ENCODE measurements at regions not wholly inside any gene's neighbourhood (a gene's known extent, or its start where the extent isn't known, plus 50 kb on each side); places are given as distances from the start of the nearest gene placed in this dataset.
A peak's percentile ranks its signal among the peaks of the same experiment; 100 is the strongest.

DNA sequence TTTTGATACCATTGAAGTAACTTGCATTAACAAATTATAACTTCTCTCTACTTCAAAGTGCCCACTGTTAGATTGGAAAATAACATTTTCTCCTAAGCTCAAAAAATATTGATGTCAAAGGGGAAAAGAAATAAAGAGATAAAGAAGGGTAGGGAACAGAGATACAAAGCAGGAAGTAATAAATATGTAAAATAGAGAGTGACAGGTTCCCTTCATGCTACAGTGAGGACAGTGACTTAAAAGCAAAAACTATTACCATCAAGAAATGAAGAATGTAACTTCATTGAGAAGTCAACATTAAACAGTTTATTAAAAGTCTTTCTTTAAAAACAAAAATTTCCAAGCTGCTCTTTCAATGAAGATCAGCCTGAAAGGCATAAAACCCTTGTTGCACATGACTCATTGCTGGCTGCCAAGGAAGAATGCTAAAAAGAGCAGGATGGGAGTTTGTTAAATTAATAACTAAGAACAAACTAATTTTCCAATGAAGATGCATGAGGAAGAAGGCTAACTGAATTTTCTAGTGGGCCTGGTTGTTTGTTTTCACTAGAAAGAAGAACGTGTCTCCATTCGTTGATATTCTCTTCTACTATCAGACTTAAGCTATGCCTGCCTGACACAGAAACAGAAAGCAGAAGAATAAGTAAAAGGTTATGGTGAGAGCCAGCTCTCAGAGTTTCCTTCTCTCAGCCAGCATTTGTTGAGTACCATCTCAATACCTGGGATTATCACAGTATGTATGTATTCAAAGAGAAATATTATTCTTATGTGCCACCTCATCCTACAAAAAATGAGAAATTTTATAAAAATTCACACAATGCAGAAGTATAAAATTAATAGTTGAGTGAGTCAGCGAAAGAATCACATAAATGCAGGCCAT, 197.8 kb upstream of the NREP start:
- in situ Hi-C loops (cut with MboI; ENCODE audit: low pct_unique_long_range_greater_than_20kb, low sequenced_read_pairs) = no loop called here
- DNase-seq = no peak

DNA sequence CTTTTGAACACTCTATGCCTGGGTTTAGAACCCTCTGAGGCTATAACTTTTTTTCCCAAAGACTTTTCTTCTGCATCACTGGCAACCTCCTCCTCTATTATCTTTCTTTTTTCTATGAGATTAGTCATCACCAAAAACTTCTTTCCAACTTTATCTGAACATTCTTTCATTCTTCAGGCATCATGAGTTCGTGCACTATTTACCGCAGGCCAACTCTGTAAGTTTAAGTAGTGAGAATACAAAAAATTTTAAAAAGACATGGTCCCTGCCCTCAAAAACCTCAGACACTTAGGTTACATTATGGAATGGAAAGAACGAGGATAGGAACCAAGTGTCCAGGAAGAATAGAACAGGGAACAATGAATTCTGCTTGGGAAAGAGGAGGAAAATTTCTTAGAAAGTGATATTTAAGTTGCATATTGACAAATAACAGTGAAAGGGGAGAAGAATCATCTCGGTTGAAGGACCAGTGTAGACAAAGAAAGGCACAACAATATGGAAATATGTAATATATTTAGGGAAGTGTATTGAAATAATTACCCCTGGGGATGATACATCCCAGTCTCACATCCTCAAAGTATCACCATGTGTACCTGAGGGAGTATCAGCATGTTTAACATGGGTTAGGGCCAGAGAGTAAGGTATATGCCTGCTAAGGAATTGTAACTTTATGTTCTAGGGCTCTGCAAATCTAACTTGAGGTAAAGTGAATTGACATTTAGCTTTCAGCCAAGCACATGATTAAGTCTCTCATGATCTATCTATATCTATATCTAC, 196.5 kb upstream of the NREP start:
- in situ Hi-C loops (cut with MboI; ENCODE audit: low pct_unique_long_range_greater_than_20kb, low sequenced_read_pairs) = no loop called here
- no peak for DNase-seq

DNA sequence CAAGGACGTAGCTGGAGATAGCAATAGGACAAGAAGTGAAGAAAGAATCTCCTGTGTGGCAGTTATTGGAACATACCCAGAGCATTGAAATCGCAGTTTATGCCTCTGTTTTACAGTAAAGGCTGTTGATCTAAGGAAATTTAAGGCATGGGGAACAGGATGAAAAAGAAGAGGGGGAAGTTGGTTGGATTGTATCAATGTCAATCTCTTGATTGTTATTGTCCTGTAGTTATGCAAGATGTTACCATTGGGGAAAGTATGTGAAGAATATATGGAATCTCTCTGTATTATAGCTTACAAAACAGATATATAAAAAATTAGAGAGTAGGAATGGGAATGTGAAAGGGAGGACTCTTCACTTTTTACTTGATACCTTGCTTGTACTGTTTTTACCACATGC, 195.6 kb upstream of the NREP start:
- in situ Hi-C loops (cut with MboI; ENCODE audit: low pct_unique_long_range_greater_than_20kb, low sequenced_read_pairs) = no loop called here
- DNase-seq = no peak

GRCh38 chr5:111950660-111951059, 193.7 kb upstream of the NREP start:
- no peak for DNase-seq
- in situ Hi-C loops (cut with MboI; ENCODE audit: low pct_unique_long_range_greater_than_20kb, low sequenced_read_pairs) = no loop called here

GRCh38 chr5:111948092-111948841, 191.3 kb upstream of the NREP start:
- in situ Hi-C loops (cut with MboI; ENCODE audit: low pct_unique_long_range_greater_than_20kb, low sequenced_read_pairs) = no loop called here
- DNase-seq = no peak

DNA sequence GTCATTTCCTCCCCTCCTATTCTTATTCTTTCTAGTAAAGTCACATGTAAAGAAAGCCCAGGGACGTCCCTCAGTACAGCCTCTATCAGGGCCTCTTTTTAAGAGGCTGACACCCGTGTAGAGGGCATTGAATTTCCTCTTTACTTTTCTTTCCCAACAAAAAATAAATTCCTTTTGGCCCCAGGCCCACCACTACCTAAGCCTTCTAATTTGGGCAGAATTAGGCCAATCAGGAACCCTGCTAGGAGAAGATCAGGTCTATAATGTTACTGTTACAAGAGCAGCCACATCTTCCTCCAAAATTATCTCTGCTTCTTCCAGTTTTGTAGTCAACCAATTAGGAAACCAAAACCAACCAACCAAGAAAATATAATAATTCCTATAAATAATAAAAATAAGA, 189.6 kb upstream of the NREP start:
- in situ Hi-C loops (cut with MboI; ENCODE audit: low pct_unique_long_range_greater_than_20kb, low sequenced_read_pairs) = no loop called here
- no peak for DNase-seq

GRCh38 chr5:111945535-111945934, 188.5 kb upstream of the NREP start:
- in situ Hi-C loops (cut with MboI; ENCODE audit: low pct_unique_long_range_greater_than_20kb, low sequenced_read_pairs) = no loop called here
- DNase-seq = no peak

- no peak for DNase-seq
- in situ Hi-C loops (cut with MboI; ENCODE audit: low pct_unique_long_range_greater_than_20kb, low sequenced_read_pairs) = no loop called here
Measured at GRCh38 chr5:111942661-111943401, 185.8 kb upstream of the NREP start.

- in situ Hi-C loops (cut with MboI; ENCODE audit: low pct_unique_long_range_greater_than_20kb, low sequenced_read_pairs) = no loop called here
Measured at GRCh38 chr5:111942201-111942600, 185.2 kb upstream of the NREP start.

DNA sequence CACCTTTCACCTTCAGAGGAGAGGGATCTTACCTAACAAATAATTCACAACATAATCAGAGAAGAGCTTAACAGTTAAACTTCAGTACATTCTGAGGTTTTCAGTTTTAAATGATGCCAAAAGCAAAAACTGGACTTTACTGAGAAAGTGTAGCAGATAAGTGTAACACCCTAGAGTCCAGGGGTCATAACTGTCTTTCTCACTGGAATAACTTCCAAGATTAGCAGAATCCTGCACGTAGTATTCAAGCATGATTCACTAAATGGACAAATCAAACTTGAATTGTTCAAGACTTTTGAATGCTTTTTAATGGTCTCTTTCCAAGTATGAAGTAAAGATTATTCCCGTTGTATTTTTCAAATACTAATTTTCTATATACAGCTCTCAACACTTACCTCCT, 180.1 kb upstream of the NREP start:
- no peak for DNase-seq
- in situ Hi-C loops (cut with MboI; ENCODE audit: low pct_unique_long_range_greater_than_20kb, low sequenced_read_pairs) = no loop called here

More at GRCh38 chr5:111942201-111942600, 185.2 kb upstream of the NREP start:
- DNase-seq = no peak

DNA sequence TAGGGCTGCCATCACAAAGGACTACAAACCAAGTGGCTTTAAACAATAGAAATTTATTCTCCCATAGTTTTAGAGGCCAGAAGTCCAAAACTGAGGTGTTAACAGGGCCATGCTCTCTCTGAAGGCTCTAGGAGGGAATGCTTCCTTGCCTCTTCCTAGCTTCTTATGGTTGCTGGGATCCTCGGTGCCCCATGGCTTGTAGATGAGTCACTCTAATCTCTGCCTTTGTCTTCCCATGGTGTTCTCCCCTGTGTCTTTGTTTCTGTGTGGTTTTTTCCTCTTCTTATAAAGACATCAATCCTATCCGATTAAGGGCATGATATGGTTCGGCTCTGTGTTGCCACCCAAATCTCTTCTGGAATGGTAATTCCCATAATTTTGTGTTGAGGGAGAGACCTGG, 178.8 kb upstream of the NREP start:
- in situ Hi-C loops (cut with MboI; ENCODE audit: low pct_unique_long_range_greater_than_20kb, low sequenced_read_pairs) = no loop called here
- no peak for DNase-seq

DNA sequence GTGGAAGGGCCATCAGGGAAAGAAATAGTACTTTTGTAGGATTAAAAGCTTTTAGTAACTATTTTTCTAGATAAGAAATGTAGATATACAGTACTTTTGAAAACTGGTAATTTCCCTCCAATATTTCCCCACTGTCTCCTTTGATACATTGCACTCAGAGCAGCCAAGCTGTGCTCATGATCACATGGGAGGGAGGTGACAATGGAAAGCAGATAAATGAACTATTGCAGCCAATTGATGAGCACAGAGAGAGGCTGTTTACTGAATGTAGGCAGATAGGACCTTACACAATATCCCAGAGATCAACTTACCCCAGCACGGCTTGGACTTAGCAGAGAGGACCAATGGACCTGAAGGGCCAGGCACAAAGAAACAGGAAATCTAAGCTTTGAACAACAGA, 178.0 kb upstream of the NREP start:
- no peak for DNase-seq
- in situ Hi-C loops (cut with MboI; ENCODE audit: low pct_unique_long_range_greater_than_20kb, low sequenced_read_pairs) = no loop called here

DNA sequence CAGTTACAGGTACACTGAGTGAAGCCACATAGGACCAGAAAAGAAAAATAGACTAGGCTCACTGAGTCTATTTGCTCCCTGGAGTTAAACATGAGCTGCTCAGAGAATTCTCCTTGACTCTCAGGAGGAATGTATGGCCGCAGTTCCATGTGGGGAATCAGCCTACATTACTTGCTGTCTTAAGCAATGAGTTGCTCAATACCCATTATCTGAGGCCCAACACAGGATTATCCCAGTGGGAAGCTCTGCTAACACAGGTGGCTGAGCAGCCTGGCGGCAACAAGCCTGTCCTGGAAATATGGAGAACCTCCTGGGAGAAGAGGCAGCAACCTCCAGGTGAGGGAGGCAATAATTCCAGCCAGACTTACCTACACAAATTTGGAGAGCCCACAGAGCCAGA, 177.5 kb upstream of the NREP start:
- in situ Hi-C loops (cut with MboI; ENCODE audit: low pct_unique_long_range_greater_than_20kb, low sequenced_read_pairs) = no loop called here
- no peak for DNase-seq

- no peak for DNase-seq
- in situ Hi-C loops (cut with MboI; ENCODE audit: low pct_unique_long_range_greater_than_20kb, low sequenced_read_pairs) = no loop called here
Measured at GRCh38 chr5:111933086-111933485, 176.1 kb upstream of the NREP start.

- no peak for DNase-seq
- in situ Hi-C loops (cut with MboI; ENCODE audit: low pct_unique_long_range_greater_than_20kb, low sequenced_read_pairs) = no loop called here
Measured at GRCh38 chr5:111932628-111933027, 175.6 kb upstream of the NREP start.

DNA sequence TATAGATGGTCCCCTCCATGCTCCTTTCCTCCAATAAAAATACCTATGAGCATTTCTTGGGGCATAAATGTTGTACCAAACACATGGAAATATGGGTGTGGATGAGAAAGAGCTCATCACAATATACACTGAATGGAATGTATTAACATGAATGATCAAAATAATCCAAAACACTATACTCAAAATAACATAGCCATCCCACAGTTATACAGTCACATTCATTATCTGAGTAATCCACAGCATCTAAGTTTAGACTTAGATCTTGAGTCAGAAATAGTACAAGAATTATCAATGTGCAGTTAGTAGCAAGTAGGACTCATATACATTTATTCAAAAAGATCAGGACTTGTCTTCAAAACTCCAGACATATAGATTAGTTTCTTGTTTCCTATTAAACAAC, 175.2 kb upstream of the NREP start:
- DNase-seq = no peak
- in situ Hi-C loops (cut with MboI; ENCODE audit: low pct_unique_long_range_greater_than_20kb, low sequenced_read_pairs) = no loop called here

DNA sequence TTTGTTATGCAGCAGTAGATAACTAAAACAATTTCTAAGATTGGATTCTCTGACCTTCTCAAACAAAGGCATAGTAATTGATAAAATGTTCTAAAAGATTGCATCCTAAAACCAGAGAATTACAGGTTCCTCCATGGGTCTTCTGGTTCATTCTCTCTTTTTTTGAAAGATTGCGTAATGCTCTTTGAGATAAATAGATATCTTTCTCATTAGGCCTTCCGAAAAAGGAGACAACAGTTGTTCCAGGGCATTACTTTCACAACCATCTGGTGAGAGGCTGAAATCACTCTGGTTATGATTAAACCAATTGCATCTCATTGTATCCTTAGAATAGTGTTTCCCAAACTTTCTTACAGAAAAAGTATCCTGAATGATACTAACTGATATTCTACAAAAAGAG, 174.7 kb upstream of the NREP start:
- in situ Hi-C loops (cut with MboI; ENCODE audit: low pct_unique_long_range_greater_than_20kb, low sequenced_read_pairs) = no loop called here
- no peak for DNase-seq

GRCh38 chr5:111930905-111931461, 174.0 kb upstream of the NREP start:
- in situ Hi-C loops (cut with MboI; ENCODE audit: low pct_unique_long_range_greater_than_20kb, low sequenced_read_pairs) = no loop called here
- DNase-seq = peak; percentile 24

GRCh38 chr5:111930449-111930848, 173.5 kb upstream of the NREP start:
- no peak for DNase-seq
- in situ Hi-C loops (cut with MboI; ENCODE audit: low pct_unique_long_range_greater_than_20kb, low sequenced_read_pairs) = no loop called here
